Loucy (cell line): ENCODE measurements at regions not wholly inside any gene's neighbourhood (a gene's known extent, or its start where the extent isn't known, plus 50 kb on each side); places are given as distances from the start of the nearest gene placed in this dataset.

Experiments used
- EZH2phosphoT487 ChIP-seq: fragments of 200-600 bp; IDR thresholded peaks from 2 replicates; pipeline ENCODE4 v1.6.1; 2018; ENCODE audit warnings: antibody characterized with exemption, mild to moderate bottlenecking, moderate library complexity, borderline replicate concordance
- TF ChIP-seq, protein P1 (sequence below): fragments of 200-600 bp; sonication (generic); conservative IDR thresholded peaks from 2 replicates; pipeline ENCODE4 v1.5.1; 2014; ENCODE audit warnings: mild to moderate bottlenecking, antibody characterized with exemption, low read length

DNA sequence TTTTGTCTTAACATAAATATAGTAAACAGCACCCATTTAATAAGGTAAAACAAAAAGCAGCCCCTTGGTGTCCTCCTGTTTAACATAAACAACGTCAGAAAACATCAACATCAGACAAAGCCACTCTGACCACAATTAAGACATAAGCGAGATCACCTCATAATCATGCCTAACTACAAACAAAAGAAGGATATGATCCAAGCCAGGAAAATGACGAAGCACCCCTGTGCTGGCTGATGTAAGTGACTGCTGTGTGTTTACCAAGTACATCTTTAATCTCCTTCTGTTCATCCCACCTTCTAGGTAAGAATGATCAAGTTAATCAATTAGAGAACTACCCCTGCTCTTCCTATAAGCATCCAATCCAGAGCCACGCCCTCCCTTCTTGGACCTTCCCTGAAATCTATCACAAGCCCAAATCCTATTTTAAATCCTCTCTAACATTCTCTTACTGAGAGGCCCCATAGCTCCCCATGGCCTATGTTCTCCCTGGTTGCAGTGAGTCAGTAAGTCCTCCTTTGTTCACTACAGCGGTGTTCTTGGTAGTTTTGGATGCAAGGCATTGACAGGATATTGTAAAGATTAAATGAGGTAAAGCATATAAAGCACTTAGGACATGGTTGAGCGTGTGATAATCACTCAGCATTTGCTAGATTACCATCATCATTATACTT lies 424.2 kb downstream of the TSN start:
- TF ChIP-seq, protein P1, sequence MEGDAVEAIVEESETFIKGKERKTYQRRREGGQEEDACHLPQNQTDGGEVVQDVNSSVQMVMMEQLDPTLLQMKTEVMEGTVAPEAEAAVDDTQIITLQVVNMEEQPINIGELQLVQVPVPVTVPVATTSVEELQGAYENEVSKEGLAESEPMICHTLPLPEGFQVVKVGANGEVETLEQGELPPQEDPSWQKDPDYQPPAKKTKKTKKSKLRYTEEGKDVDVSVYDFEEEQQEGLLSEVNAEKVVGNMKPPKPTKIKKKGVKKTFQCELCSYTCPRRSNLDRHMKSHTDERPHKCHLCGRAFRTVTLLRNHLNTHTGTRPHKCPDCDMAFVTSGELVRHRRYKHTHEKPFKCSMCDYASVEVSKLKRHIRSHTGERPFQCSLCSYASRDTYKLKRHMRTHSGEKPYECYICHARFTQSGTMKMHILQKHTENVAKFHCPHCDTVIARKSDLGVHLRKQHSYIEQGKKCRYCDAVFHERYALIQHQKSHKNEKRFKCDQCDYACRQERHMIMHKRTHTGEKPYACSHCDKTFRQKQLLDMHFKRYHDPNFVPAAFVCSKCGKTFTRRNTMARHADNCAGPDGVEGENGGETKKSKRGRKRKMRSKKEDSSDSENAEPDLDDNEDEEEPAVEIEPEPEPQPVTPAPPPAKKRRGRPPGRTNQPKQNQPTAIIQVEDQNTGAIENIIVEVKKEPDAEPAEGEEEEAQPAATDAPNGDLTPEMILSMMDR: no peak
- TF ChIP-seq EZH2phosphoT487: no peak
